IMR-90 (cell line): ENCODE measurements at regions not wholly inside any gene's neighbourhood (a gene's known extent, or its start where the extent isn't known, plus 50 kb on each side); places are given as distances from the start of the nearest gene placed in this dataset.
A peak's percentile ranks its signal among the peaks of the same experiment; 100 is the strongest.

Source experiments
- ATAC-seq: fragments of 200-7000 bp; cut with Tn5 transposase; 2 replicates; pipeline ENCODE4 v1.9.1; 2020; ENCODE audit warnings: low read depth, mild to moderate bottlenecking, moderate library complexity
- BruUV-seq: library from RNA; stranded (reverse); fragments of 400-500 nt; replicated peaks from 2 replicates; lab custom pipeline; 2021; lab: Mats Ljungman, UMichigan
- CTCF ChIA-PET: fragments of 300-600 bp; formaldehyde crosslinking; extraction: SDS; loops from one replicate; lab custom pipeline; 2021; ENCODE audit warnings: antibody characterized with exemption; lab: Yijun Ruan, JAX
- POLR2A ChIA-PET: fragments of 300-600 bp; sonication (Branson Sonifier 250); formaldehyde crosslinking; loops from one replicate; lab custom pipeline; 2022; ENCODE audit warnings: antibody characterized with exemption; ENCODE audit not compliant: unreplicated experiment; lab: Charles Lee
- DNase-seq: peaks from one replicate; pipeline ENCODE4 v3.0.0; 2013
- H2AFZ ChIP-seq: replicated peaks from 2 replicates; pipeline ENCODE3; 2013; ENCODE audit warnings: low read length, mild to moderate bottlenecking; ENCODE audit not compliant: poor library complexity
- H2AK5ac ChIP-seq: 2 replicates; pipeline ENCODE4 v1.6.1; 2013; ENCODE audit warnings: low read depth, low read length, inconsistent platforms
- H2AK9ac ChIP-seq: replicated peaks from 2 replicates; pipeline ENCODE3; 2013; ENCODE audit warnings: mild to moderate bottlenecking, low read depth, low read length, moderate library complexity; ENCODE audit not compliant: poor library complexity
- H2BK120ac ChIP-seq: 2 replicates; pipeline ENCODE4 v1.6.1; 2013; ENCODE audit warnings: low read depth, low read length, inconsistent platforms
- H2BK15ac ChIP-seq: 3 replicates; pipeline ENCODE4 v1.6.1; 2013; ENCODE audit warnings: low read depth, low read length, inconsistent platforms
- H2BK20ac ChIP-seq: 2 replicates; pipeline ENCODE4 v1.6.1; 2013; ENCODE audit warnings: low read depth, mild to moderate bottlenecking, inconsistent platforms, low read length, moderate library complexity
- H2BK5ac ChIP-seq: 2 replicates; pipeline ENCODE4 v1.6.1; 2013; ENCODE audit warnings: mild to moderate bottlenecking, low read depth, low read length, inconsistent platforms; ENCODE audit not compliant: poor library complexity, severe bottlenecking
- H3K14ac ChIP-seq: replicated peaks from 2 replicates; pipeline ENCODE4 v1.6.1; 2013; ENCODE audit warnings: low read depth, low read length, inconsistent platforms
- H3K18ac ChIP-seq: 2 replicates; pipeline ENCODE4 v1.6.1; 2013; ENCODE audit warnings: low read depth, low read length, control low read depth
- H3K23ac ChIP-seq: 2 replicates; pipeline ENCODE4 v1.6.1; 2013; ENCODE audit warnings: low read depth, low read length, inconsistent platforms
- H3K27ac ChIP-seq: 2 replicates; pipeline ENCODE4 v1.5.1; 2013; ENCODE audit warnings: mild to moderate bottlenecking, control low read depth, low read length; ENCODE audit not compliant: insufficient read depth
- H3K27me3 ChIP-seq: 2 replicates; pipeline ENCODE4 v1.6.1; 2013; ENCODE audit warnings: low read length; ENCODE audit not compliant: control insufficient read depth, insufficient read depth
- H3K36me3 ChIP-seq: 2 replicates; pipeline ENCODE4 v1.6.1; 2013; ENCODE audit warnings: low read length, mixed read lengths; ENCODE audit not compliant: control insufficient read depth, insufficient read depth
- H3K4ac ChIP-seq: 2 replicates; pipeline ENCODE4 v1.6.1; 2013; ENCODE audit warnings: low read depth, low read length, inconsistent platforms
- H3K4me1 ChIP-seq: 2 replicates; pipeline ENCODE4 v1.6.1; 2013; ENCODE audit warnings: low read length, mixed read lengths; ENCODE audit not compliant: control insufficient read depth, insufficient read depth
- H3K4me2 ChIP-seq: 2 replicates; pipeline ENCODE4 v1.6.1; 2013; ENCODE audit warnings: low read depth, mild to moderate bottlenecking, control low read depth, low read length, moderate library complexity
- H3K4me3 ChIP-seq: 2 replicates; pipeline ENCODE4 v1.5.1; 2013; ENCODE audit warnings: low read depth, mild to moderate bottlenecking, control low read depth, low read length, moderate library complexity; ENCODE audit not compliant: insufficient read depth
- H3K56ac ChIP-seq: 2 replicates; pipeline ENCODE4 v1.6.1; 2013; ENCODE audit warnings: low read length, inconsistent platforms; ENCODE audit not compliant: insufficient read depth; ENCODE audit errors: extremely low read depth
- H3K79me1 ChIP-seq, 2 experiments: 2 replicates each; pipeline ENCODE4 v1.6.1; 2013; ENCODE audit warnings: low read length in 2 of 2, inconsistent platforms in 1 of 2, low read depth in 1 of 2
- H3K9ac ChIP-seq: 2 replicates; pipeline ENCODE4 v1.6.1; 2013; ENCODE audit warnings: low read depth, low read length, control low read depth
- H3K9me1 ChIP-seq: 2 replicates; pipeline ENCODE4 v1.6.1; 2013; ENCODE audit warnings: low read length, inconsistent platforms; ENCODE audit not compliant: insufficient read depth
- H3K9me3 ChIP-seq: 2 replicates; pipeline ENCODE4 v1.6.1; 2013; ENCODE audit warnings: low read length; ENCODE audit not compliant: control insufficient read depth, insufficient read depth
- H4K20me1 ChIP-seq: 2 replicates; pipeline ENCODE4 v1.6.1; 2013; ENCODE audit warnings: low read length, inconsistent platforms; ENCODE audit not compliant: insufficient read depth
- H4K5ac ChIP-seq: 2 replicates; pipeline ENCODE4 v1.6.1; 2013; ENCODE audit warnings: mild to moderate bottlenecking, low read depth, low read length, control low read depth
- H4K8ac ChIP-seq, 2 experiments: 2 replicates each; pipeline ENCODE4 v1.6.1; 2013; ENCODE audit warnings: low read depth in 2 of 2, low read length in 2 of 2, control low read depth in 1 of 2, inconsistent platforms in 1 of 2
- H4K91ac ChIP-seq: 2 replicates; pipeline ENCODE4 v1.6.1; 2013; ENCODE audit warnings: low read depth, low read length, inconsistent platforms; ENCODE audit not compliant: insufficient read depth
- CTCF ChIP-seq: conservative IDR thresholded peaks from 2 replicates; pipeline ENCODE4 v1.5.1; 2012; ENCODE audit warnings: mild to moderate bottlenecking, low read depth, low read length, improper control_type of control experiment
- MAZ ChIP-seq: IDR thresholded peaks from 2 replicates; pipeline ENCODE4 v1.6.1; 2012; ENCODE audit warnings: low read depth, mild to moderate bottlenecking, low read length, improper control_type of control experiment, moderate library complexity, borderline replicate concordance
- NFE2L2 ChIP-seq: fragments of 150-350 bp; IDR thresholded peaks from 2 replicates; pipeline ENCODE4 v1.6.1; 2016; ENCODE audit warnings: low read depth, mild to moderate bottlenecking, low read length
- RAD21 ChIP-seq: IDR thresholded peaks from 2 replicates; pipeline ENCODE4 v1.6.1; 2012; ENCODE audit warnings: low read length, improper control_type of control experiment
- WGBS, 2 experiments: methylation state at CpG; one replicate each; pipeline versions ENCODE4 v1.1.5 to v1.1.7; 2013; ENCODE audit warnings: missing lambda C conversion rate in 2 of 2; ENCODE audit not compliant: insufficient read length in 1 of 2; ENCODE audit errors: extremely low coverage in 2 of 2; 5-methylcytosine and 5-hydroxymethylcytosine counted together
- dilution Hi-C: fragments of 300-500 bp; cut with HindIII; formaldehyde crosslinking; loops from one replicate; pipeline ENCODE4 v1.14.3; 2018; ENCODE audit warnings: low sequenced_read_pairs; ENCODE audit not compliant: unreplicated experiment
- in situ Hi-C: fragments of 300-500 bp; cut with MboI; formaldehyde crosslinking; loops from 3 replicates; pipeline ENCODE4 v1.14.3; 2019; ENCODE audit warnings: low sequenced_read_pairs, inconsistent platforms, mixed read lengths
- intact Hi-C: fragments of 100-400 bp; cut with micrococcal nuclease; formaldehyde crosslinking; loops from 2 replicates; pipeline ENCODE4 v1.10.0; 2022

GRCh38 chr2:19571773-19572172, 213.3 kb upstream of the OSR1 start:
- no peak overlapping the region for H3K14ac ChIP-seq
- H3K36me3 ChIP-seq, result no peaks in the 10 kb centered on the region
- ATAC-seq (no peak), DNase-seq (no peak)
- H3K79me1 ChIP-seq, result no peaks in the 10 kb centered on the region
- H3K4ac ChIP-seq, result no peak overlapping the region
- H4K8ac ChIP-seq, result no peak overlapping the region
- H3K56ac ChIP-seq, result no peak overlapping the region
- peaks cover 6% of the 10 kb centered on the region for H3K4me1 ChIP-seq
- H2BK20ac ChIP-seq, result no peak overlapping the region
- H3K27ac ChIP-seq, result no peak overlapping the region
- peaks cover 13% of the 10 kb centered on the region for H3K27me3 ChIP-seq
- BruUV-seq, result no TSS peak
- H4K5ac ChIP-seq, result no peak overlapping the region
- no peak overlapping the region for H3K4me3 ChIP-seq
- H4K20me1 ChIP-seq, result no peaks in the 10 kb centered on the region
- H3K18ac ChIP-seq, result no peak overlapping the region
- intact Hi-C loops (no loop called here), in situ Hi-C loops (no loop called here), dilution Hi-C loops (no loop called here)
- TF ChIP-seq NFE2L2 (no peak), MAZ (no peak), CTCF (no peak), RAD21 (no peak)
- peaks cover 3% of the 10 kb centered on the region; the same call in 1 of the 2 replicates for H3K9me1 ChIP-seq
- ChIA-PET POLR2A (no interaction called here), CTCF (no interaction called here)
- no peaks in the 10 kb centered on the region for H3K9me3 ChIP-seq
- no peak overlapping the region for H2AK9ac ChIP-seq
- WGBS, 2 experiments, result no CpG with 5 or more reads among the region's 4 CpGs
- no peak overlapping the region for H2BK5ac ChIP-seq
- no peak overlapping the region for H2BK15ac ChIP-seq
- no peak overlapping the region for H3K9ac ChIP-seq
- H2AK5ac ChIP-seq, result 0 out of 2 replicates have a peak overlapping the region, but pooled peaks have one; percentile 36
- no peak overlapping the region for H2AFZ ChIP-seq
- no peak overlapping the region for H2BK120ac ChIP-seq
- H4K91ac ChIP-seq, result no peak overlapping the region
- no peak overlapping the region for H3K4me2 ChIP-seq
- H3K23ac ChIP-seq, result no peak overlapping the region
